Large intestine (tissue), 3 donors: ENCODE measurements at regions not wholly inside any gene's neighbourhood (a gene's known extent, or its start where the extent isn't known, plus 50 kb on each side); places are given as distances from the start of the nearest gene placed in this dataset.

Experiments
- DNase-seq, 2 donors: peaks; one replicate each; pipeline versions ENCODE4 v3.0.0 to v3.0.0-alpha.2; 2013
- H3K27ac ChIP-seq: one replicate; pipeline ENCODE4 v1.5.1; 2013; ENCODE audit warnings: low read length
- H3K27me3 ChIP-seq: 2 replicates; pipeline ENCODE4 v1.6.1; 2013; ENCODE audit warnings: low read length; ENCODE audit not compliant: control insufficient read depth, insufficient read depth
- H3K36me3 ChIP-seq: 2 replicates; pipeline ENCODE4 v1.6.1; 2013; ENCODE audit warnings: low read length; ENCODE audit not compliant: control insufficient read depth, insufficient read depth
- H3K4me1 ChIP-seq: one replicate; pipeline ENCODE4 v1.6.1; 2013; ENCODE audit warnings: low read length; ENCODE audit not compliant: control insufficient read depth, insufficient read depth
- H3K4me3 ChIP-seq: one replicate; pipeline ENCODE4 v1.5.1; 2013; ENCODE audit warnings: low read length
- H3K9me3 ChIP-seq: one replicate; pipeline ENCODE4 v1.6.1; 2013; ENCODE audit warnings: mild to moderate bottlenecking, low read depth, low read length, moderate library complexity; ENCODE audit not compliant: control insufficient read depth
- WGBS: methylation state at CpG from one replicate; pipeline ENCODE4 v1.1.5; 2013; ENCODE audit warnings: low lambda C conversion rate; ENCODE audit not compliant: insufficient coverage; 5-methylcytosine and 5-hydroxymethylcytosine counted together

DNA sequence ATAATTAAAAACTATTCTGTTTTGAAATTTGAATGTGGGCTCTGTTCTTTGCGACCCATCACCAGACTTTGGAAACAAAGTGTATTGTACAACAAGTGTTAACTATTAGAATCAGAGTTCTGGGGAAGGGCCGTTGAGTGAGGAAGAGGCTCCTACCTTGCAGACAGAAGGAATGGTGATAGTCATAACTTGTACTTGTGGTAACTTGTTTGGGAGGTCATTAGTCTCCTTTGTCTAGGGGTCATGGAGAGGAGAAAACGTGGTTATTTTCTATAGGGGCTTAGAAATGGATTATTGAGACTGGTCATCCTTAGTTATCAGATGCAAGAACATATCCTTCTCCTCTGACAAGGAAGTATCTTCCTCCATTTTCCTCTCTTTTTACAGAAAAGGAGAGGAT, 174.8 kb downstream of the BMP2 start:
- no peaks in the 10 kb centered on the region for H3K4me1 ChIP-seq
- no peaks in the 10 kb centered on the region for H3K9me3 ChIP-seq
- 80% methylated on average over 1 of the region's 3 CpGs for WGBS
- no peak overlapping the region for H3K4me3 ChIP-seq
- H3K27ac ChIP-seq = no peak overlapping the region
- no peaks in the 10 kb centered on the region for H3K36me3 ChIP-seq
- DNase-seq = no peak
- H3K27me3 ChIP-seq = no peaks in the 10 kb centered on the region

DNA sequence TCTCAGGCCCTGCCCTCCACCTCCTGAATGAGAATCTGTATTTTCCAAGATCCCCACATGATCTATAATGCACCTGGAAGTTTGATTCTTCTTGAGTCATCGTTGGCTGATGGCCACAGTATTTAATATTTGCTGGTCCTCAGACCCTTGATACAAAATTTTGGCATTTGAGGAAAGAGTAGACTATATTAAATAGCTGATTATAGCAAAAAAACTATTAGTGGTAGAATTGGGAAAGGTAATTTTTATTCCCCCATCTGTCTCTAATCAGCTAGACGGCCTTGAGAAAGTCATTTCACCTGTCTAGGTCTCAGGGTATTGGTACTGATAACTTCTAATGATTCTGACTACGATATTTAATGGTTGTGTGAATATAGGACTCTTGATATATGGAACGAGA, 176.8 kb downstream of the BMP2 start:
- Histone ChIP-seq H3K9me3 (no peaks in the 10 kb centered on the region), H3K27me3 (no peaks in the 10 kb centered on the region), H3K4me1 (no peaks in the 10 kb centered on the region), H3K27ac (no peak overlapping the region), H3K36me3 (no peaks in the 10 kb centered on the region), H3K4me3 (no peak overlapping the region)
- no CpG with 5 or more reads among the region's 4 CpGs for WGBS
- no peak for DNase-seq

DNA sequence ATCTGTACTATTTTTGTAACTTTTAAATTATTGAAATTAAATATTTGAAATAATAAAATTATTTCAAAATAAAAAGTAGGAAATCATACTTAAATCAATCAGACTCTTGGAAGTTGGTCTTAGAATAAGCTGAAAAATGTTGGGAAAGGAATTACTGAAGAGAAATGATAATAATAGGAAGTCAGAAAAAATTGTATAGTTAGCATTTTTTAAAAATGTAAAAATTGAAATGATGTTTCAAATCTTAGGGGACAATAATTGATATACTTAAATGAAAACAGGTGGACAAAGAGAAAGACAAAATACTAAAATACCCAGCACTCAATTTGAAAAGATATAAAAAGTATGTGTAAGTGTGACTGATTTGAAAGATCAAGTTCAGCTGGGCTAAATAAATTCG, 186.1 kb downstream of the BMP2 start:
- H3K4me3 ChIP-seq = no peak overlapping the region
- DNase-seq = no peak
- WGBS = 100% methylated on average over 1 of the region's 1 CpG
- peaks cover 4% of the 10 kb centered on the region for H3K4me1 ChIP-seq
- H3K9me3 ChIP-seq = no peaks in the 10 kb centered on the region
- no peak overlapping the region for H3K27ac ChIP-seq
- no peaks in the 10 kb centered on the region for H3K36me3 ChIP-seq
- H3K27me3 ChIP-seq = no peaks in the 10 kb centered on the region

DNA sequence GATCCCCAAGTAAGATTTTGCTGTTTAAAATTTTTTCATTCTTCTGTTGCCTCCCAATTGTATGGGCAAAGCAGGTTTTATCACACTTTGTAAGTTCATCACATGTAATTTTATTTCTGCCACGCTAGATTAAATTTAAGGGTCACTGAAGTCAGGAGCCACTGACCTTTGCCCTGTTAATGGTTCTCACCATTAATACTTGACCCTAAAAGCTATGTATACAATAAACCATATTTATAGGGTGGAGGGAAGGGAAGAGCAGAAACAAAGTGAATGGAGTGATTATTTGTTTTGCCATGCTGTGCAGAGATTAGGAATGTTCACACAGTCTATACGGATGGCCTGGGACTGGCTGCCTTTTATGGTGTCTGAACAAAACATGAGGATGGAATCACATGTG, 186.7 kb downstream of the BMP2 start:
- H3K4me1 ChIP-seq = peaks cover 4% of the 10 kb centered on the region
- no peaks in the 10 kb centered on the region for H3K36me3 ChIP-seq
- peak; percentile 34 to 60 for DNase-seq
- no peaks in the 10 kb centered on the region for H3K27me3 ChIP-seq
- no peak overlapping the region for H3K4me3 ChIP-seq
- no CpG with 5 or more reads among the region's 2 CpGs for WGBS
- peak overlapping the region; percentile 43 for H3K27ac ChIP-seq
- H3K9me3 ChIP-seq = no peaks in the 10 kb centered on the region

DNA sequence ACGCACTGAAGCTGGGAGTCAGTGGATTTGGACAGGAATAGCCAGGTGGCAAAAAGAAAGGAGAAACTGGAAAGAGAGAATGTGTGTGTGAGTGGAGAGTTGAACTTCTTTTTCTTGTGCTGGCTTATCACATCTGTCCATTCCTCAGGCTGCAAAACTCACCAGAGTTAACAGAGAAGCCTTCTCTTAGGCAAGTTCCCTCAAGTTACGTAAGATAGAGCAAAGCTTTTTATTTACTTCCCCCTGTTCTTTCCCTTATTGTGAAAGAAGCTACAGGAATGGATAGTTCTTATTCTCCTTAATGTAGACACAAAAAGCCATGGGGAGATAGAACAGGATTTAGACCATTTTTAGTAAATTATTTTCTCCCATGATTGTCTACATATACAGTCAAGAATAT, 188.6 kb downstream of the BMP2 start:
- WGBS = no CpG with 5 or more reads among the region's 2 CpGs
- no peak overlapping the region for H3K27ac ChIP-seq
- no peaks in the 10 kb centered on the region for H3K9me3 ChIP-seq

DNA sequence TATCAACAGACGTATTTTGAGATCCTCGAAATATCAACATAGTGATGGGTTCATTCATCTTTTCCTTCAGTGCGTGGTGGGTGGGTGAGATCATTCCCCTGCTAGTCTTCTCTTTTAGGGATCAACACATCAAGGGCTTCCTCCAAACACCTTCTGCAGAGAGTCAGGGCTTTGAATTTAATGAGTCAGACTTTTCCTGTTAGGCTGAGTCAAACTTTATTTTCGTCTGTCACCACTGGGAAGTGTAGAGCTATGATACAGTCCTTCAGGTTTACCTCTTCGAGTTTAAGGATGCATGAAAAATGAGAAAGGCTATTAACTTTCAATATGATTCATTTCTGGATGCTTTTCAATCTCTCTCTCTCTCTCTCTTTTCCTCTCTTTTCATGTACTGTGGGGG, 189.1 kb downstream of the BMP2 start:
- no peak for DNase-seq
- 90% methylated on average over 3 of the region's 5 CpGs for WGBS
- H3K4me1 ChIP-seq = peaks cover 14% of the 10 kb centered on the region
- H3K9me3 ChIP-seq = no peaks in the 10 kb centered on the region
- no peak overlapping the region for H3K27ac ChIP-seq
- H3K27me3 ChIP-seq = no peaks in the 10 kb centered on the region
- H3K4me3 ChIP-seq = no peak overlapping the region
- no peaks in the 10 kb centered on the region for H3K36me3 ChIP-seq

More for the DNA sequence above, 188.6 kb downstream of the BMP2 start:
- no peaks in the 10 kb centered on the region for H3K36me3 ChIP-seq
- H3K27me3 ChIP-seq = no peaks in the 10 kb centered on the region
- H3K4me1 ChIP-seq = peaks cover 14% of the 10 kb centered on the region
- DNase-seq = no peak
- H3K4me3 ChIP-seq = no peak overlapping the region

DNA sequence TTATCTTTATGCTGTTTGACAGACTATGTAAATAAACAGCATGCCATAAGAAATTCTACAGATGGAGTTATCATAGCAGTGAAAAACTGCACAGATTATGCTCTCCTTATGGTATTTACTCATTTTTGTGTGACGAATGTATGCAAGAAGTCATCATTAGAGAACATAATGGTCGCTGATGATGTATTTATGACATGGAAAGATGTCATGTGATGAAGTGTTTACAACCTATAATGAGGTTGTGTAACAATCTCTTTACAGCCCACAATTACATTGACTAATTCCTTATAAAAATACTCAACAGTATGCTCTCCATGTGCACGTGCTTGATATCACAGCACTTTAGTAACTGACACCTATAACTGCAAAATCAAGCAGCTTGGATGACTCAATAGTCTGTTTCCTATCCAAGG, 192.4 kb downstream of the BMP2 start:
- 0% methylated on average over 1 of the region's 3 CpGs for WGBS
- peak; percentile 75 to 93 for DNase-seq
- H3K27ac ChIP-seq = peak overlapping the region; percentile 66

DNA sequence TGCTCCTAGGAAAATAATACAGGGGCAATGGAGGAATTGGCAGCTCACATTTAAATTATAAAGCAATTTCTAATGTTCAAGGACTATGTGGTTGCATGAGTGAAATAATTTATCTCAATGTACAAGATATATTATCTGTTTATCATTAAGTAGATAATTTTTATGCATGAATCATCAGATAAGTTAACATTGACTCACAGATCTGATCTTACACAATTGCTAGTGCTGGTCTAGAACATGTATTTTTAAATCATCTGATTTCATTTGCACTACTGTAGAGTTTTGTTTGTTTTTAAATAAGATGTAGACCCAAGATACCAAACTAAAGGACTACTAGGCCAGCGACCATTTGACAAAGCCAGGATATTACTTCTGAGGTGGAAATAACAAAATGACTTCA, 199.2 kb downstream of the BMP2 start:
- Histone ChIP-seq H3K4me3 (no peak overlapping the region), H3K9me3 (no peaks in the 10 kb centered on the region), H3K36me3 (no peaks in the 10 kb centered on the region), H3K4me1 (no peaks in the 10 kb centered on the region), H3K27me3 (no peaks in the 10 kb centered on the region), H3K27ac (no peak overlapping the region)
- WGBS = 80% methylated on average over 1 of the region's 1 CpG
- DNase-seq = no peak

More for the DNA sequence above, 192.4 kb downstream of the BMP2 start:
- H3K36me3 ChIP-seq = no peaks in the 10 kb centered on the region
- H3K4me1 ChIP-seq = peaks cover 12% of the 10 kb centered on the region
- no peaks in the 10 kb centered on the region for H3K9me3 ChIP-seq
- no peak overlapping the region for H3K4me3 ChIP-seq
- no peaks in the 10 kb centered on the region for H3K27me3 ChIP-seq

DNA sequence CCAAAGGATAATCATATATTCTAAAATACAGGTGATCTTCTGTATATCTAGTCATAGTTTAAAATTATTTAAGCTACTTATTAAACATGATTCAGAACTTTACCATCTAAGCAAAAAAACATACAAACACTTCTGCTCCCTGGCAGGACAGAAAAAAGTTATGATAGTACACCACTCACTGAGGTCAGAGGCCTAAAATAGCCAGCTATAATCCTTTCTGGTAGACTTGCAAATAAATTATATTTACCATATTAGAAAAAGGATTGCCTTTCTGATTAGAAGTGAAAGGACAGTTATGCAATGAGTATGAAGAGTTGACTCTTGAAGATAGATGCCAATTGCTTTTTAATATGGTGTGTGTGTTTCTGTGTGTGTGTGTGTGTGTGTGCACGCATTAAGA, 207.4 kb downstream of the BMP2 start:
- DNase-seq = no peak
- H3K27ac ChIP-seq = no peak overlapping the region
- H3K4me3 ChIP-seq = no peak overlapping the region
- H3K27me3 ChIP-seq = no peaks in the 10 kb centered on the region
- WGBS = no CpG with 5 or more reads among the region's 1 CpG
- no peaks in the 10 kb centered on the region for H3K9me3 ChIP-seq
- no peaks in the 10 kb centered on the region for H3K36me3 ChIP-seq
- H3K4me1 ChIP-seq = peaks cover 3% of the 10 kb centered on the region

DNA sequence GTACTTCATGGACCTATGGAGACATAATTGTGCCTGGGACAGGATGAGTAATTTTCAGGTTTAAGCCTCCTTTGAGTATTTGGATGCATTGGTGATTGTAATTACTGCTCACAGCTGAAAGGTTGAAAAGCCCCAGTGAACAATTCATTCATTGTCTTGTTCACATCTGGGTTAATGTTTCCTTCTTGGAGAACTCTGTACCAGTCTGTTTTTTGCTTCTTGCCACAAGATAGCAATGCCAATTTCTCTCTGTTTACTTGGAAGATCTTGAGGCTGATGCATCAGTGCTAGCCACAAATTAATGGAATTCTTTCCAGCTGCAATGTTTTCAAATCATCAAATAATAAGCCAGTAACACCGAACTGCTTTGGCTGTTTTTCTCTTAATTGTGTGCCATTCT, 207.8 kb downstream of the BMP2 start:
- Histone ChIP-seq H3K4me1 (peaks cover 3% of the 10 kb centered on the region), H3K27ac (no peak overlapping the region), H3K4me3 (no peak overlapping the region), H3K36me3 (no peaks in the 10 kb centered on the region), H3K27me3 (no peaks in the 10 kb centered on the region), H3K9me3 (no peaks in the 10 kb centered on the region)
- no CpG with 5 or more reads among the region's 1 CpG for WGBS
- DNase-seq = no peak

DNA sequence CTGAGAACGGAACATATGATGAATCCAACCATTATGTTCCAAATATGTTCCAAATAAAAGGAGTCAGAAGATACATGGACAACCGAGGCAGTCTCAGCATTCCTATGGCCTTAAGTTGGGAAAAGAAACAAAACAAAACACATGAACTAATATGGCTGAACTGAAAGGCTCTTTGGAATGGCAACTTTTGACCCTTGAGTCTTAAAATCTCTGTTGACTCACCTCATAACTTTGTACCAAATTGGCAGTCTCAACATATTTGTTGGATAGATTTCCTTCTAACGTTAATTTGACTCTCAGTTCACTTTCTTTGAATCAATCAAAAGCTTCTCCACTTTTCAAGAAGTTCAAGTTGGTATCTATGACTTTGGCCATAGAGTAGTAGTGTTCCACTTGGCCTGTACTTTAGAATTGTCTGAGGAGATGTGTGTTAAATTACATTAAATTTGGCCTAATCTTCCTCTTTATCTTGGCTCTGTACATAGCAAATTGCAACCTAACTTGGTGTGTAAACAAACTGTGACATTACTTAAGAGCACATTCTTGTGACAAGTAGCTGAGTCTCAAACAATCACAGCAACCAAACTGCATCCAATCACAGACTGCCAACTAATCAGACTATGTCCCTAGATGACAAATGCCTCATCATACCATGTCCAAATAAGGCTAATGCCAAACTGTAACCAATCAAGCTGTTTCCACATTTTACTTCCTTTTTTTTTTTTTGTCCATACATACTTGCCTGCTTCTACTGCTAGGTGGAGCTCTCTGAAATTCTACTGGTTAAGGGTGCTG, 208.8 kb downstream of the BMP2 start:
- no peaks in the 10 kb centered on the region for H3K9me3 ChIP-seq
- no peak overlapping the region for H3K4me3 ChIP-seq
- DNase-seq = no peak
- no peak overlapping the region for H3K27ac ChIP-seq
- peaks cover 3% of the 10 kb centered on the region for H3K4me1 ChIP-seq
- H3K36me3 ChIP-seq = no peaks in the 10 kb centered on the region
- H3K27me3 ChIP-seq = no peaks in the 10 kb centered on the region
- WGBS = 75% methylated on average over 1 of the region's 3 CpGs
